OCI-M1 (cell line): ENCODE measurements at regions not wholly inside any gene's neighbourhood (a gene's known extent, or its start where the extent isn't known, plus 50 kb on each side); places are given as distances from the start of the nearest gene placed in this dataset.

Source experiments
- DNase-seq: peaks from one replicate; lab custom pipeline; 2025; lab: John Stamatoyannopoulos, UW

DNA sequence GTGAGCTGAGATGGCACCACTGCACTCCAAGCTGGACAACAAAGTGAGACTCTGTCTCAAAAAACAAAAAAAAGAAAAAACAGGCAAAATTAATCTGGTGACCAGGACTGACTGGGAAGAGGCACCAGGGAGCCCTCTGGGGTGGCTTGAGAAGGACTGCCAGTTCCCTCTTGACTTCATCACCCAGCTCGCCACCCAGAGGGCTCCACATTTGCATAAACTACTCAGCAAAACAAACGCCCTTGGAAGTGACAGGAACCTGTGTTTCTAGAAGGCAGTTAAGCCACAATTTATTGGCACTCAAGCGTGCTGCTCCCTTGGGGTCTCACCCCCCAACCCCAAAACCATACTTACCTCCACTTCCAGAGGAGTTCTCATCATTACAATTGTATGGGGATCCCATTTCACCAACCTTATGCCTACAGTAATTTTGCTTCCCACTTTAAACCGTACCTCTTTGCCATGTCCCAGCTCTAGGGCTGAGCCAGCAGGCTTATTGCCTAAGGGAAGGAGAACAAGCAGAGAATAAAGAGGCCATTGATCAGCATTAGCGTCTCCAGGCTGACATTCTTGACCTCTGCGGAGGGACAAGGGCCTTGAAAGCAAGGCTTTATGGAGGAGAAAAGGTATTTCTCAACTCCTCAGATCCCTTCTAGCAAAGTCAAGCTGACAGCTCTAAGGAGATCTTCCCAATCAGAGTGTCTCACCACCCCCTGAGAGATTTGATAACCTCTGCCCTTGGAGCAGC, 357.4 kb downstream of the SHQ1 start:
- no peak for DNase-seq

DNA sequence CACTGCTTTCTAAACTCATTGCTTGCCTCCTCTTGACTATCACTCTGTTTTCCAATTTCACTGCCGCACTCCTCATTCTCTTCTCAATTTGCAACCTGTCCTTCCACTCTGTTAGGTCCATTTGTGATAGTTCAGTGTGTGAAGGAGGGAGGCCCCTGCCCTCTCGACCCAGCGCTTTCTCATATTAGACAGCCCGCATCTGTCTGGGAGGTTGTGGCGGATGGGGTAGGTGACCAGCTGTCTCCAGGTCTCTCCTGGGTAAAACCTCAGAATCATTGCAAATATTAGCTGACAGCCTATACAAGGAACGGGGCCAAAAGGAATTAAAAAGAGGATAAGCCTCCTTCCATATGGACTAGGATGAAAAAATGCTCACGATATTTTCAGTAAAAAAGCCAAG, 358.3 kb downstream of the SHQ1 start:
- DNase-seq: no peak

DNA sequence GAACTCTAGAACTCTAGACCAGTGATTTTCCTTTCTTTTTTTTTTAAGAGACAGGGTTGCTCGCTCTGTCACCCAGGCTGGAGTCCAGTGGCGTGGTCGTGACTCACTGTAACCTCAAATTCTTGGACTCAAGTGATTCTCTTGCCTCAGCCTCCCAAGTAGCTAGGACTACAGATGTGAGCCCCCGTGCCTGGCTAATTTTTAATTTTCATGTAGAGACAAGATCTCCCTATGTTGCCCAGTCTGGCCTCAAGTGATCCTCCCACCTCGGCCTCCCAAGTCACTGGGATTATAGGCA, 359.6 kb downstream of the SHQ1 start:
- DNase-seq: no peak

DNA sequence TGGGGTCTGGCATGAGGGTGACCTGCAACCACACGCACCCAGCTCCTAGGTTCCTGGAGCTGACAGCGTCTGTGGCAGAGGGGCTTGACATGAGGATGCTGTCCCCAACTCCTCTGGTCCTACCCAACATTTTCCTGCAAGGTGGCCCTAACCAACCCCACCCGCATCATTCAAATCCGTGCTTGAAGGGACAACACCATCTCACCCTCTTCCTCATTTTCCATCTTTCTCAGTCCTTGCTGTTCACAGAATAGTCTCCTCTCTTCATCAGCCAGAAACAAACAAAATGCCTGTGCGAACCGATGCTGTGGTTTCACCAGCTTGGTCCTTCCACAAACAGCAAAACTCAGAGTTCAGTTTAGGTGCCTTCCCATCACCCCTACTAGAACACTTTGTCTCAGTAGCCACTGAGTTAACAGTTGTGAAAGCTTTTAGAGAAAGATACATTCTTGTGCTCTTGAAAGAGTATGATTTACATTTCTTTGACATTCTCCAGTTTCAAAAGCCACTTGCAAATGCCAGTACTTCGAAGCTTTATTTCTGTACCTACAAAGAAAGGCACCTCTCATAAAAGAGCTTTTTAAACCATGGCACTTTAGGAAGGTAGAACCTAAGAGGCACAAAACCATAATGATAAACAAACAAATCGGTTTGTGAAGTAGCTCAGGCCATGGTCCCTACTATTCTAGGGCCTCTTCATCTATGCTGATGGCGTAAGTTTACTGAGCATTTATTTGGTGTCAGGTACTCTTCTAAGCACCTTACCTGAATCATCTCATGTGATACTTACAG, 360.1 kb downstream of the SHQ1 start:
- no peak for DNase-seq

DNA sequence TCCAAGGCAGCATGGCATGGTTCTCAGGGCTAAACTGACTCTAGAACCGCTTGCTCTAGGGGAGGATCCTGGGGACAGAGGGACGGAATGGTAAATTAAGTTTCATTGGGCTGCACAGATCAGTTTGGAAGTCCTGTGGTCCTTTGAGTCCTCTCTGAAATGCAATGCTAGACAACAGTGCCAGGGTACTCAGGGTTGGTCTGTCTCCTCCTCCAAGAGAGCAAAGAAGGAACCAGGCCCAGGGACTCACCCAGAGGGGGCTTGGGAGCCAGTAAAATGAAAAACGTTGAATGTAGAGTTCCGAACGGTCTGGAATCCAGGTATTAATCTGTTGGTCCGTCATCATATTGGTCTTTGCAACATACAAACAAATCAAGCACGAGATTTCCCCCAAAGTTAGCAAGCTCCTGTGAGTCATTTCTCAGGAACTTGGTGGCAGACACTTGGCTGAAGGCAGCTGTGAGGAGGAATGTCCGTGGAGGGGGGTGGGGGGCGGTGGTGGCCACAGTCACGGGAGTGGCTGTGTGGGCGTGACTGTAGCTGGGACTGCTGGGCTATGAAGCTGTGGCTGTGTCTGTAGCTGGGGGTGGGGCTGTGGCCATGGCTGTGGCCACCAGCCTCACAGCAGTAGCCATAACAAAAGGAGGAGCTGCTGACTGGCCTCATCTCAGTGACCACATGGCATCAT, 361.0 kb downstream of the SHQ1 start:
- peak; percentile 51 for DNase-seq

DNA sequence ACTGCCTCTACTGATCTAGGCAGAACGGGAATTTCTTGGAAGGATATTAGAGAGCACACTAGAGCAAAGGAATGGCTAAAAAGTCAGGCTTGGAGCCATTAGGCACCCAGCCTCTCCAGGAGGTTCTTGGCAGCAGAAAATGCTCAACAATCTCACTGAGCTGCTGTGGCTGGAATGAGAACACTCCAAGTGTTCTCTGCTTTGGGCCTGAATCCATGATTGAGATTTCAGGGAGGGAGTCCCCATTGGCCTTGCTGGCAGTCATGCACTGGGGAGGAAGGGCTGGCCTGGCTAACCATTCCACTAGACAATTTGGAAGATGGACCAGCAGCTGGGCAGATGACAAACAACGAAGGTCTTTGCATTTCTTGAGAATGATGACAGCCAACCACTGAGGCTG, 362.6 kb downstream of the SHQ1 start:
- no peak for DNase-seq

DNA sequence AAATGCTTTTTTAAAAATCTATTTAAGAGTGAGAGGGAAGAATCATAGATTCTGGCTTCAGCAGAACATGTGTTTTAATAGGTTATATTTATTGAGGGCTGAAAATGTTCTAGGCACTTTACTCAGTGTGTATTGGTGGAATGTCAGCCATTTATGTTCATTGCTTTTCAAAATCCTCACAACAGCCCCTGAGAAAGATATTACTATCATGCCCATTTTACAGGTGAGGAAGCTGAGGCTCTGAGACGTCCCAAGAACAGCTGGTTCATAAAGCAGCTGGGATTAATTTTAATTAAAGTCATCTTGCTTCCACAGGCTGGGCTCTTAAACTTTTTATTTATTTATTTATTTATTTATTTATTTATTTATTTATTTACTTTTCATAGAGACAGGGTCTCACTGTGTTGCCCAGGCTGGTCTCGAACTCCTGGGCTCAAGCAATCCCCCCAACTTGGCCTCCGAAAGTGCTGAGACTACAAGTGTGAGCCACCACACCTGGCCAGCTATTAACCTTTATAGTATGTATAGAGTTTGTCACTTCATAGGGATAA, 364.6 kb downstream of the SHQ1 start:
- no peak for DNase-seq

DNA sequence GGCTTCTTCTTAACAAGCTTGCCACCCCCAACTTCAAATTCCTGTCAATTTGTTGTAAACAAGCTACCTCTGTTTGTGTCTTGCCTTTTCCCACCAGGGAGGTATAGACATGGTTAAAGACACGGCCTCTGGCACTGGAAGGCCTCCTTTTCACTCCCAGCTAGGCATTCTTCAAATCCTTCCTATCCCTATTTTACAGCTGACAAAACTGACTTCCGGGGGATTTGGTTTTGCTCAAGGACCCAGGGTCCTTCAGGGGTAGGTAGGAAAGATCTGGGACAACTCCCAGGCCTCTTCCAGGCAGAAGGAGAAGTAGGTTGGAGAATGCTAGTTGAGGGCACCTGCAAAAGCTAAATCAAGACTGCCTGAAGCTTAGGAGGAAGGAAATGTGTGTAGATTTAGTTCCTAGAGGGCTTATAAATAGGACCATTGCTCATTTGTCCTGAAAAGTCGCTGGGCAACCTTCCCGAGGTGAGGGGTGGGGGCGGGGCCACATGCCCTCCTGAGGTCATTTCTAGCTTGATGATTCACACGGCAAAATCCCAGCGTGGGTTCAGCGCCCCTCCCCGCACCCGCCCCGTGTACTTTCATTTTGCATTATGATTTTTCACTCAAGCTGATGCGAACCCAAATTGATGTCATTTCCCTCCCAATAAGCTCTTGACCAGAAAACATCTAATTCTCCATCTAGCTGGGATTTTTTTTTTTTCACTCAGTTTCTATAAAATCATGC, 365.5 kb downstream of the SHQ1 start:
- DNase-seq: peak; percentile 63

DNA sequence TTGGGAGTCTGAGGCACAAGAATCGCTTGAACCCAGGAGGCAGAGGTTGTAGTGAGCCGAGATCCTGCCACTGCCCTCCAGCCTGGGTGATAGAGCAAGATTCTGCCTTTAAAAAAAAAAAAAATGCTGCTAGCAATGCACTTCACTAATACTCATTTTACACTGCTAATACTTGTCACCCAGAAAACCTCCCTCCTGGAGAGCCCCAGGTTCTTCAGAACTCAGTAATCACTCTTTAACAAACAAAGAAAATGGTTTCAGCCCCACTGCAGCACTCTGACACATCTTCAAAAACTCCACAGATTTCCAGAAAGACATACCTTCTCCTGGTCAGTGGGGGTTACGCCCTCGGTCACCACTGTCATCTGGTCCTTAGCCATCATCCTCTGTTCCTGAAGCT, 366.7 kb downstream of the SHQ1 start:
- no peak for DNase-seq

DNA sequence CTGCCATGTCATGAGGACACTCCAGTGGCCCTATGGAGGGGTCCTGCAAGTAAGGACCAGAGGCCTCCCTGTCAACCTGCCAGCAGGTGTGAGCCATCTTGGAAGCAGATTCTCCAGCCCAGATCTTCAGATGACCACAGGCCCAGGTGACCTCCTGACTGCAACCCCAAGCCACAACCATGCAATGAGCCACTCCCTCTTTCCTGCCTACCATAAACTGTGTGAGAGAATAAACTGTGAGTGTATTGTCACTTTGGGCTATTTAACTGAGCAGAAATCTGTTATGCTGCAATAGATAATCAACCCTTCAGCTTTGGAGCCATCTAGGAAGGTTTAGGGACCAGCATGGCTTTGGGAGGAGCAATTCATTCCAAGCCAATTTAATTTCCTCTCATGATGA, 367.9 kb downstream of the SHQ1 start:
- no peak for DNase-seq

DNA sequence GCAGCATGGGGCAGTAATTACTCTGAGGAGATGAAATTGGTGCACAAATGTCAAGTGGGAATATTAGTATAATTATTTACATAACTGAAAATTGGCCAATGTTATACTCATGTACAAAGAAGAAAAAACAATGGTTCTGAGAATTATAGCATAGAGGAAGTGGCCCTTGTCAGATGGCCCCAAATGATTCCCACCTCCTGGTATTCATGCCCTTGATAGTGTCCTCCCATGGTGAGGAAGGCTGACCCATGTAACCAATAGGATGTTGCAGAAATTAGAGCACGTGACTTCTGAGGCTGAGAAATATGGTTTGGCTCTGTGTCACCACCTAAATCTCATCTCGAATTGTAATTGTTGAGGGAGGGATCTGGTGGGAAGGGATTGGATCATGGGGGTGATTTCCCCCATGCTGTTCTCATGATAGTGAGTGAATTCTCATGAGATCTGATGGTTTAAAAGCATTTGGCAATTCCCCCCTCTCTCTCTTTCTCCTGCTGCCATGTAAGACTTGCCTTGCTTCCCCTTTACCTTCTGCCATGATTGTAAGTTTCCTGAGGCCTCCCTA, 368.5 kb downstream of the SHQ1 start:
- DNase-seq: no peak

DNA sequence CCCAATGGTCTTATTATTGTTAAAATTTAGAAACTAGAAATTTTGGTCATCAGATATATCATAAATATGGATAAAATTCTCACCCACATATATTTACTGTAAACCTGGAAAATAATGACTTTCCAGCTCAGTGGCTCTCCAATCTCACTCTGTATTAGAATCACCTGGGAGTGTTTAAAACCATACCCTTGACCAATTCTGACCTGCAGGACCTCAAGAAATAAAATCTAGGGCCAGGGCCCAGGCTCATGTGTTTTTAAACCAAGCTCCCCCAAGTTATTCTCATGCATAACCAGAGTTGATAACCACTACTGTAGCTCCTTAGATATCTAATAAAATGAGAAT, 372.1 kb downstream of the SHQ1 start:
- no peak for DNase-seq

DNA sequence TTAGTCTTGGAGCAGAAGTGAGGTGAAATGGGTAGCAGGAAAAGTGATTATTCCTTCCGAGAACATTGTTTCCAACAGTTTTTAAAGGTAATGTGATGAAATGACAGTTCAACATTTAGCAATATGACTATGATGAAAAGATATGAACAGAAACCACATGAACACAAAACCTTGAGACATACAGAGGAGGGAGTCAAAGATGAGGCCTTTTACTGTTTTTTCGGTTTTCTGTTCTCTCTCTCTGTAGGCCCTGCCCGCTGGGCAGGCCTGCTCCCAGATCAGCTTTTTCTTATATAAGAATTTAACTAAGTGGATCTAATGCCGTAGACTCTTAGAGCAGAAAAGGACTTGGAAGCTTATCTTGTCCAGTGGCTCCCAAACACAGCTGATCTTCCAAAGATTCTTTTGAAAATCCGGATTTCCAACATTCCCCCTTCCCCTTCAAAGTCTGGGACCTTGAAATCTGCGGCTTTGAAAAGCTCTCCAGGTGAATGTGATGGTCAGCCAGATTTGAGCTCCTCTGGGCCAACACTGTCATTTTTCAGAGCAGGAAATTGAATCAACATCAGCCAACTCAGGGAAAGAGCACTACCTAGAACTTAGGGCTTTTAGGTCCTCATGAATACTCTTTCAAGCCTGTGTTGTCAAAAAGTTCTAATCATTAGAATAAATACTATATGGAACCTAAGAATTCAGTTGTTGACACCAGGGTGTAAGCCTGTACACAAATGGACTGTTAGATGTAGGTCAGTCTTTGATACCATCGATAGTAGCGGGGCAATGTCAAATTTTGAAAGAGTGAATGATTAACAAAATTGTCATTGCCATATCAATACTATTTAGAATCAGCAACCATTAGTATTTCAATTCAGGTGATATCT, 372.7 kb downstream of the SHQ1 start:
- DNase-seq: peak; percentile 53

DNA sequence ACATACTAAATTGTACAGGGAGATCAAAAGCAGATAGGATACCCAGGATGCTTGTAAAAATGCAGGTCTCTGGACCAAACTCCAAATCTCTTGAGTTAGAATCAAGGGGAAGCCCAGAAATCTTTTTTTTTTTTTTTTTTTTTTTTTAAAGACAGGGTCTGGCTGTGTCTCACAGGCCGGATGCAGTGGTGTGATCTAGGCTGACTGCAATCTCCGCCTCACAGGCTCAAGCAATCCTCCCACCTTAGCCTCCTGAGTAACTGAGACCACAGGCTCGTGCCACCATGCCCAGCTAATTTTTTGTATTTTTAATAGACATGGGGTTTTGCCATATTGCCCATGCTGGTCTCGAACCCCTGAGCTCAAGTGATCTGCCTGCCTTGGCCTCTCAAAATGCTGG, 373.5 kb downstream of the SHQ1 start:
- DNase-seq: no peak

DNA sequence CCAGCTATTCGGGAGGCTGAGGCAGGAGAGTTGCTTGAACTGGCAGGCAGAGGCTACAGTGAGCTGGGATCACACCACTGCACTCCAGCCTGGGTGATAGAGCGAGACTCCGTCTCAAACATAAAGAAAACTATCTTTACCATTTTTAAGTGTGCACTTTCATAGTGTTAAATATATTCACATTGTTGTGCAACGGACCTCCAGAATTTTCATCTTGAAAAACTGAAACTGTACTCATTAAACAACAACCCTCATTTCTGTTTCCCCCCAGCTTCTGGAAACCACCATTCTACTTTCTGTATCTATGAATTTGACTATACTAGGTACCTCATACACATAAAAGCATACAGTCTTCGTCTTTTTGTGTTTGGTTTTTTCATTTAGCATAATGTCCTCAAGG, 375.1 kb downstream of the SHQ1 start:
- no peak for DNase-seq

DNA sequence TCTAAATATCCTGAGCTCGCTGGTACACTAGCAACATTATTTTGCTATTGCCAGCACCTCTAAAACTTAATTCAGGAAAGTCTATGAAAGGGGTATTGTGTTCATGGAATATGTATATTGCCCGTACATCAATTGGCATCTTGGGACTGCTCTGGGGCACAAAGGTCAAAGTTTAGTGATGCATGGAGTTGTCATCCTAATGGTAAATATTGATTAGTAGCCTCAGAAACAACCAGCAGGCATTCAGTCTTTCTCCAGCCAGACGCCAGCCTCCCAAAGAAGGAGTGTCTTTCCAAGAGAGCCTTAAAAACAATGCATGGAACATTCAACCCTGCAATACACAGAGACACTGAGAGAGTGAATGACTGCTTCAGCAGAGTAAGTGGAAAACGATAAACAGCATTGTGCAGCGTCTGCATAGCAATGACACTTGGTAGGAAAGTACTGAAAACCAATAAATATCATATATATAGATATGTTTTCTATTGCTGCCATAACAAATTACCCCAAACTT, 377.3 kb downstream of the SHQ1 start:
- DNase-seq: no peak

DNA sequence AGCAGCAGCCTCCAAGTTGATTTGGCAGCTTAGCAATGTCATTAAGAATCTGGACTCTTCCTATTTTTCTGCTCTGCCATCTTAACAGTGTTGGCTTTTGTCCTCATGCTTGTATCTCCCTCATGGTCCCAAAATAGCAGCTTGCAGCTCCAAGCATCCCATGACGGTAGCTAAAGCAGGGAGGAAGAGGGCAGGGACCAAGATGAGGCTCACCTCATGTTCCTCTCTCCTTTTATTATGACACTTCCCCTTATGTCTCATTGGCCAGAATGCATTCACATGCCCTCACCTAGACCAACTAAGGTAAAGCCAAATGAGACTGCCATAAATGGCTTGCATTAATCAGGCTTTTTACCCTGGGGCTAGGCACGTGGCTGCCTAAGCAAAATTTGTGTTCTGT, 382.4 kb downstream of the SHQ1 start:
- no peak for DNase-seq

DNA sequence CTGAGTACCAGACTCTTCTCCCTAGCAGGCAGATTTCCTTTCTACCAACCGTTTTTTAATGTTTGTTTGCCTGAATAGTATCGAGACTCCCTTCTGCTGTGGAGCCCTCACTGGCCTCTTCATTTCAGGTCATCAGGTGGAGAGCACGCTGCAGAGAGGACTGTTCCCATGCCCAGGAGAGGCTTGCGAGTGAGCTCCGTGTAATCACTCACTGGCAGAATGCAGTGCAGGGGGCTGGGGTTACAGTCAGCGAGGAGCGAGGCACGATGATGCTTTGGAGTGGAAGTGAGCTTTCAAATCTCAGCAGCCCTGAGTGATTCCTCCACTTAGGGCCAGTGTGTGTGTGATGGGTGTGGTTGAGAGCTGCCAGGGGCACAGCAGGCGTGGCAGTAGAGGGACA, 385.2 kb downstream of the SHQ1 start:
- DNase-seq: no peak

DNA sequence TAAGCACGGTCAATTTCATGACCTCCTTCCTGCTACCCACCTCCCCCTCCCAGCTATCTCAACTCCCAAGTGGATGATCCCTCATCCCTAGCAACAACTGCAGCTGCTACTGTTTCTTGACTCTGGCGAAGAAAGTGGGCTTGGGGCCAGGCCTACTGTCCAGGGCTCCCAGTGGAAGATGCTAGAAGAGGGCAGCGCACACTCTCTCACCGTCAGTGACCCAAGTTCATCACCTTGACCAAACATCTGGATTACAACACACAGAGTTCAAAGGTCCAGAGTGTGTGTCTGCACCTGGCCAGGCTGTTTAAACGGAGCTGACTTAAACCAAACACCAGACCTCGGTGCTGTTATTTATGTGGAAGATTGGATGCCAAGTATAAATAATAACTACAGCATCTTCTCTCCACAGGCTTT, 385.6 kb downstream of the SHQ1 start:
- DNase-seq: no peak

DNA sequence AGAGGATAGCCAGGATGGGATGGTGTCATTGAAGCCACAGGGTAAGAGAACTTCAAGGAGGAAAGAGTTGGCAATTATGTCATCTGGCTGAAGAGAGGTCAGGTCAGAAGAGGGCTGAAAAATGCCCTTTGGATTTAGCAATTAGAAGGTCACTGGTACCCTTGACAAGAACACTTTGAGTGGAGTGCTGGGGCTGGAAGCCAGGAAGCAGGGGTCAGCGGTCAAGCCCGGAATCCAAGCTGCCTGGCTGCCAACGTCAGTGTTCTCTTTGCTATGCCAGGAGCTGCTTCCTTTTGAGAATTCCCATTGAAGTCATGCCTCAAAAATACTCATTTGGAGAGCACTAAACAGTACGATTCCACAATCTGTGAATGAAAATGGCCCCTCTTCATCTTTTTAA, 386.5 kb downstream of the SHQ1 start:
- DNase-seq: no peak
